ENCODE measurements at regions not wholly inside any gene's neighbourhood (a gene's known extent, or its start where the extent isn't known, plus 50 kb on each side); places are given as distances from the start of the nearest gene placed in this dataset.

DNA sequence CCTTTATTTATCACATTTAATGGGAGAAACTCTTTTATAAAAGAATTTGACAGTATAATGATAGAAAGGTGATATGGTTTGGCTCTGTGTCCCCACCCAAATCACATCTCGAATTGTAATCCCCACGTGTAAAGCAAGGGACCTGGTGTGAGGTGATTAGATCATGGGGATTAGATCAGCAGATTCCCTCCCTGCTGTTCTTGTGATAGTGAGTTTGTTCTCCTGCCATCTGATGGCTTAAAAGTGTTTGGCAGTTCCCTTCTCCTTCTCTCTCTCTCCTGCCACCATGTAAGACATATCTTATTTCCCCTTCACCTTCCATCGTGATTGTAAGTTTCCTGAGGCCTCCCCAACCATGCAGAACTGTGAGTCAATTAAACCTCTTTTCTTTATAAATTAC is 1110.3 kb downstream of the FLRT2 start:
- no peak overlapping the region for H4K8ac ChIP-seq (ENCODE audit: low read depth in 2 of 2, low read length in 2 of 2)
- no peaks in the 10 kb centered on the region; the same call in 1 of the 2 replicates for H3K9me3 ChIP-seq (ENCODE audit: control insufficient read depth, insufficient read depth, low read length)
- no peaks in the 10 kb centered on the region for H3K9me1 ChIP-seq (ENCODE audit: insufficient read depth, low read length)
- no peak overlapping the region for H3K4ac ChIP-seq (ENCODE audit: low read depth, low read length)
- dilution Hi-C loops (cut with HindIII; ENCODE audit: low sequenced_read_pairs, unreplicated experiment) (no loop called here), in situ Hi-C loops (cut with MboI; ENCODE audit: low sequenced_read_pairs) (no loop called here), intact Hi-C loops (cut with micrococcal nuclease) (no loop called here)
- H3K18ac ChIP-seq (ENCODE audit: low read depth, low read length): no peak overlapping the region
- no peak overlapping the region for H2BK120ac ChIP-seq (ENCODE audit: low read depth, low read length)
- no peak overlapping the region for H2AK9ac ChIP-seq (replicated peaks; ENCODE audit: low read depth, low read length, poor library complexity)
- CTCF ChIA-PET: no interaction called here
- no peak overlapping the region for H3K27ac ChIP-seq (ENCODE audit: insufficient read depth, low read length)
- no peaks in the 10 kb centered on the region for H4K20me1 ChIP-seq (ENCODE audit: insufficient read depth, low read length)
- TF ChIP-seq POLR2A (IDR thresholded peaks at IDR 0.05; ENCODE audit: low read depth, low read length) (no peak), FOS (IDR thresholded peaks at IDR 0.05; ENCODE audit: low read depth, low read length) (no peak), SMC3 (IDR thresholded peaks at IDR 0.05; ENCODE audit: low read depth, low read length) (no peak), MAFK (IDR thresholded peaks at IDR 0.05; ENCODE audit: low read depth, low read length) (no peak), RAD21 (IDR thresholded peaks at IDR 0.05; ENCODE audit: low read length) (no peak), MXI1 (IDR thresholded peaks at IDR 0.05; ENCODE audit: borderline replicate concordance, low read depth, low read length) (no peak), CHD1 (IDR thresholded peaks at IDR 0.05; ENCODE audit: low read depth, low read length) (no peak), USF2 (IDR thresholded peaks at IDR 0.05; ENCODE audit: low read depth, low read length) (no peak), MAZ (IDR thresholded peaks at IDR 0.05; ENCODE audit: borderline replicate concordance, low read depth, low read length) (no peak), RCOR1 (IDR thresholded peaks at IDR 0.05; ENCODE audit: insufficient replicate concordance, low read length) (no peak), CTCF (conservative IDR thresholded peaks at IDR 0.05; ENCODE audit: low read depth, low read length) (no peak), RFX5 (IDR thresholded peaks at IDR 0.05; ENCODE audit: low read depth, low read length) (no peak), NFE2L2 (IDR thresholded peaks at IDR 0.05; ENCODE audit: low read depth, low read length) (no peak), CEBPB (IDR thresholded peaks at IDR 0.05; ENCODE audit: low read depth, low read length) (no peak), BHLHE40 (IDR thresholded peaks at IDR 0.05; ENCODE audit: low read depth, low read length) (no peak)
- TF ChIP-seq, protein P1, sequence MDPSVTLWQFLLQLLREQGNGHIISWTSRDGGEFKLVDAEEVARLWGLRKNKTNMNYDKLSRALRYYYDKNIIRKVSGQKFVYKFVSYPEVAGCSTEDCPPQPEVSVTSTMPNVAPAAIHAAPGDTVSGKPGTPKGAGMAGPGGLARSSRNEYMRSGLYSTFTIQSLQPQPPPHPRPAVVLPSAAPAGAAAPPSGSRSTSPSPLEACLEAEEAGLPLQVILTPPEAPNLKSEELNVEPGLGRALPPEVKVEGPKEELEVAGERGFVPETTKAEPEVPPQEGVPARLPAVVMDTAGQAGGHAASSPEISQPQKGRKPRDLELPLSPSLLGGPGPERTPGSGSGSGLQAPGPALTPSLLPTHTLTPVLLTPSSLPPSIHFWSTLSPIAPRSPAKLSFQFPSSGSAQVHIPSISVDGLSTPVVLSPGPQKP (IDR thresholded peaks at IDR 0.05; ENCODE audit: borderline replicate concordance, low read depth, low read length): no peak
- H3K79me1 ChIP-seq (ENCODE audit: low read depth in 1 of 2, low read length in 2 of 2): no peaks in the 10 kb centered on the region
- H3K36me3 ChIP-seq (ENCODE audit: control insufficient read depth, insufficient read depth, low read length): no peaks in the 10 kb centered on the region
- H3K23ac ChIP-seq (ENCODE audit: low read depth, low read length): no peak overlapping the region
- H3K9ac ChIP-seq (ENCODE audit: low read depth, low read length): no peak overlapping the region
- H3K4me3 ChIP-seq (ENCODE audit: insufficient read depth, low read depth, low read length): no peak overlapping the region
- no TSS peak for BruUV-seq (replicated peaks)
- no peak overlapping the region for H4K5ac ChIP-seq (ENCODE audit: low read depth, low read length)
- H3K4me2 ChIP-seq (ENCODE audit: low read depth, low read length): no peak overlapping the region
- no peak for DNase-seq
- no peak overlapping the region for H4K91ac ChIP-seq (ENCODE audit: insufficient read depth, low read depth, low read length)
- no peak overlapping the region for H2BK20ac ChIP-seq (ENCODE audit: low read depth, low read length)
- no CpG with 5 or more reads among the region's 3 CpGs for WGBS, 2 experiments (ENCODE audit: extremely low coverage in 2 of 2, insufficient read length in 1 of 2)
- H2BK5ac ChIP-seq (ENCODE audit: low read depth, low read length, poor library complexity, severe bottlenecking): no peak overlapping the region
- no peak overlapping the region for H2BK15ac ChIP-seq (ENCODE audit: low read depth, low read length)
- H3K14ac ChIP-seq (replicated peaks; ENCODE audit: low read depth, low read length): no peak overlapping the region
- no peaks in the 10 kb centered on the region for H3K27me3 ChIP-seq (ENCODE audit: control insufficient read depth, insufficient read depth, low read length)
- no peak overlapping the region for H3K56ac ChIP-seq (ENCODE audit: extremely low read depth, insufficient read depth, low read length)
- H3K4me1 ChIP-seq (ENCODE audit: control insufficient read depth, insufficient read depth, low read length): no peaks in the 10 kb centered on the region
- no peak overlapping the region for H2AFZ ChIP-seq (replicated peaks; ENCODE audit: low read length, poor library complexity)
- no peak overlapping the region for H2AK5ac ChIP-seq (ENCODE audit: low read depth, low read length)
- no peak for ATAC-seq (ENCODE audit: low read depth)
- POLR2A ChIA-PET (ENCODE audit: unreplicated experiment): interaction anchor here (0.7 kb wide), 1 partner anchor 1469 kb away, joined by 6 read pairs; no protein-coding TSS in a partner anchor

Data from IMR-90 (cell line).